MCF 10A (cell line): ENCODE measurements at regions not wholly inside any gene's neighbourhood (a gene's known extent, or its start where the extent isn't known, plus 50 kb on each side); places are given as distances from the start of the nearest gene placed in this dataset.
A peak's percentile ranks its signal among the peaks of the same experiment; 100 is the strongest.

Source experiments
- BruUV-seq: library from RNA; stranded (reverse); fragments of 400-500 nt; replicated peaks from 2 replicates; lab custom pipeline; 2021; lab: Mats Ljungman, UMichigan
- CTCF ChIA-PET: fragments of 300-600 bp; sonication (Branson Sonifier 250); formaldehyde crosslinking; extraction: SDS; loops from one replicate; lab custom pipeline; 2021; ENCODE audit warnings: antibody characterized with exemption, inconsistent platforms; lab: Yijun Ruan, JAX
- POLR2A ChIA-PET: fragments of 300-600, 350-650 bp; sonication (Branson Sonifier 250); formaldehyde crosslinking; extraction: SDS; loops from one replicate; lab custom pipeline; 2020; ENCODE audit warnings: antibody characterized with exemption, inconsistent platforms; lab: Yijun Ruan, JAX
- DNase-seq: peaks from one replicate; pipeline ENCODE4 v3.0.0-alpha.2; 2018; ENCODE audit not compliant: unreplicated experiment
- H3K27ac Mint-ChIP-seq: one replicate; pipeline ENCODE4 v1.8.0; 2022; ENCODE audit warnings: mild to moderate bottlenecking, low read depth, mixed read lengths; ENCODE audit not compliant: unreplicated experiment
- H3K27me3 Mint-ChIP-seq: one replicate; pipeline ENCODE4 v1.8.0; 2022; ENCODE audit warnings: mixed read lengths; ENCODE audit not compliant: insufficient read depth, unreplicated experiment
- H3K36me3 Mint-ChIP-seq: one replicate; pipeline ENCODE4 v1.8.0; 2022; ENCODE audit warnings: mild to moderate bottlenecking, moderate library complexity, mixed read lengths; ENCODE audit not compliant: insufficient read depth, unreplicated experiment
- H3K4me1 Mint-ChIP-seq: one replicate; pipeline ENCODE4 v1.8.0; 2022; ENCODE audit warnings: mixed read lengths; ENCODE audit not compliant: insufficient read depth, unreplicated experiment
- H3K4me3 Mint-ChIP-seq: one replicate; pipeline ENCODE4 v1.8.0; 2022; ENCODE audit warnings: mild to moderate bottlenecking, moderate library complexity, mixed read lengths; ENCODE audit not compliant: unreplicated experiment
- H3K9me3 Mint-ChIP-seq: one replicate; pipeline ENCODE4 v1.8.0; 2022; ENCODE audit warnings: mixed read lengths; ENCODE audit not compliant: unreplicated experiment
- CTCF ChIP-seq: fragments of 200-600 bp; IDR thresholded peaks from one replicate; pipeline ENCODE4 v1.8.0; 2022; ENCODE audit warnings: antibody characterized with exemption, mild to moderate bottlenecking; ENCODE audit not compliant: unreplicated experiment
- intact Hi-C: fragments of 100-400 bp; cut with micrococcal nuclease; formaldehyde crosslinking; loops from 2 replicates; pipeline ENCODE4 v1.14.1; 2022

GRCh38 chr10:85061401-85061800, 733.0 kb downstream of the CCSER2 start:
- Mint-ChIP-seq H3K36me3 (no peaks in the 10 kb centered on the region), H3K27ac (no peak overlapping the region), H3K4me1 (no peaks in the 10 kb centered on the region), H3K4me3 (no peak overlapping the region), H3K27me3 (no peaks in the 10 kb centered on the region), H3K9me3 (peaks cover 63% of the 10 kb centered on the region)
- intact Hi-C loops = no loop called here
- CTCF ChIA-PET = interaction anchor here (1.1 kb wide), 1 partner anchor 709 kb away, joined by 4 read pairs; no protein-coding TSS in a partner anchor
- no TSS peak for BruUV-seq
- no peak for TF ChIP-seq CTCF
- POLR2A ChIA-PET = no interaction called here
- no peak for DNase-seq

GRCh38 chr10:85067955-85068354, 739.6 kb downstream of the CCSER2 start:
- Mint-ChIP-seq H3K27me3 (no peaks in the 10 kb centered on the region), H3K4me3 (no peak overlapping the region), H3K36me3 (no peaks in the 10 kb centered on the region), H3K27ac (no peak overlapping the region), H3K9me3 (peaks cover 36% of the 10 kb centered on the region), H3K4me1 (no peaks in the 10 kb centered on the region)
- no TSS peak for BruUV-seq
- intact Hi-C loops = no loop called here
- no peak for TF ChIP-seq CTCF
- POLR2A ChIA-PET = interaction anchor here (0.7 kb wide), 1 partner anchor 10 kb away, joined by 3 read pairs; no protein-coding TSS in a partner anchor
- DNase-seq = no peak
- CTCF ChIA-PET = no interaction called here

GRCh38 chr10:85080934-85081333, 752.5 kb downstream of the CCSER2 start:
- H3K4me1 Mint-ChIP-seq = no peaks in the 10 kb centered on the region
- no TSS peak for BruUV-seq
- DNase-seq = no peak
- ChIA-PET CTCF (no interaction called here), POLR2A (no interaction called here)
- peaks cover 20% of the 10 kb centered on the region for H3K9me3 Mint-ChIP-seq
- no peak overlapping the region for H3K4me3 Mint-ChIP-seq
- H3K27me3 Mint-ChIP-seq = no peaks in the 10 kb centered on the region
- no peak overlapping the region for H3K27ac Mint-ChIP-seq
- intact Hi-C loops = no loop called here
- no peaks in the 10 kb centered on the region for H3K36me3 Mint-ChIP-seq
- TF ChIP-seq CTCF = no peak

GRCh38 chr10:85098835-85099521, 770.6 kb downstream of the CCSER2 start:
- Mint-ChIP-seq H3K27ac (no peak overlapping the region), H3K27me3 (no peaks in the 10 kb centered on the region), H3K36me3 (no peaks in the 10 kb centered on the region), H3K9me3 (peaks cover 8% of the 10 kb centered on the region), H3K4me3 (no peak overlapping the region), H3K4me1 (no peaks in the 10 kb centered on the region)
- no peak for TF ChIP-seq CTCF
- BruUV-seq = no TSS peak
- ChIA-PET POLR2A (no interaction called here), CTCF (no interaction called here)
- DNase-seq = peak; percentile 56
- intact Hi-C loops = no loop called here
